SK-N-SH (cell line): ENCODE measurements at regions not wholly inside any gene's neighbourhood (a gene's known extent, or its start where the extent isn't known, plus 50 kb on each side); places are given as distances from the start of the nearest gene placed in this dataset.

Source experiments
- CTCF ChIA-PET: fragments of 300-600, 350-600 bp; formaldehyde crosslinking; extraction: SDS; loops from one replicate; lab custom pipeline; 2021; lab: Yijun Ruan, JAX
- POLR2A ChIA-PET: fragments of 350-600 bp; sonication (Branson Sonifier 250); formaldehyde crosslinking; extraction: SDS; loops from one replicate; lab custom pipeline; 2020; ENCODE audit warnings: antibody characterized with exemption, inconsistent platforms; lab: Yijun Ruan, JAX
- DNase-seq: peaks from one replicate; pipeline ENCODE4 v3.0.0; 2012
- H2AFZ ChIP-seq: fragments of 200-600 bp; sonication (generic); 2 replicates; pipeline ENCODE4 v1.8.1; 2016; ENCODE audit warnings: antibody characterized with exemption, mild to moderate bottlenecking, low read depth
- H3F3A ChIP-seq: fragments of 200-600 bp; sonication (generic); replicated peaks from 2 replicates; pipeline ENCODE3; 2016; ENCODE audit warnings: antibody characterized with exemption, mild to moderate bottlenecking; ENCODE audit not compliant: insufficient read depth
- H3K27ac ChIP-seq, 2 experiments: fragments of 200-500 bp in 1 of 2; fragments of 200-600 bp in 1 of 2; sonication (Bioruptor generic) in 1 of 2; sonication (generic), shearing (Covaris generic) in 1 of 2; 2 replicates each; pipeline versions ENCODE4 v1.5.1 to v1.6.1; 2014 to 2016; ENCODE audit warnings: low read depth in 2 of 2, inconsistent platforms in 1 of 2, low read length in 1 of 2, mild to moderate bottlenecking in 1 of 2, mixed read lengths in 1 of 2
- H3K27me3 ChIP-seq: fragments of 200-600 bp; sonication (generic), shearing (Covaris generic); 2 replicates; pipeline ENCODE4 v1.6.1; 2016; ENCODE audit warnings: mixed run types; ENCODE audit not compliant: insufficient read depth
- H3K36me3 ChIP-seq, 2 experiments: fragments of 200-500 bp in 1 of 2; fragments of 200-600 bp in 1 of 2; sonication (Bioruptor generic) in 1 of 2; sonication (generic) in 1 of 2; replicated peaks in 1 of 2; 2 replicates each; pipeline versions ENCODE3 to v1.5.1; 2014 to 2016; ENCODE audit warnings: low read length in 1 of 2, mild to moderate bottlenecking in 1 of 2; ENCODE audit not compliant: insufficient read depth in 2 of 2, control insufficient read depth in 1 of 2
- H3K4me1 ChIP-seq, 2 experiments: fragments of 200-500 bp in 1 of 2; fragments of 200-600 bp in 1 of 2; sonication (Bioruptor generic) in 1 of 2; sonication (generic), shearing (Covaris generic) in 1 of 2; 2 replicates each; pipeline versions ENCODE4 v1.5.1 to v1.6.1; 2014 to 2016; ENCODE audit warnings: low read depth in 1 of 2, low read length in 1 of 2, mixed run types in 1 of 2; ENCODE audit not compliant: insufficient read depth in 2 of 2, control insufficient read depth in 1 of 2
- H3K4me2 ChIP-seq: fragments of 200-600 bp; sonication (generic), shearing (Covaris generic); 2 replicates; pipeline ENCODE4 v1.6.1; 2017; ENCODE audit warnings: mixed run types
- H3K4me3 ChIP-seq, 2 experiments: fragments of 200-500 bp in 1 of 2; fragments of 200-600 bp in 1 of 2; sonication (Bioruptor generic) in 1 of 2; sonication (generic), shearing (Covaris generic) in 1 of 2; 2 replicates each; pipeline versions ENCODE4 v1.5.1 to v1.8.1; 2014 to 2016; ENCODE audit warnings: low read depth in 2 of 2, inconsistent platforms in 1 of 2, low read length in 1 of 2, mild to moderate bottlenecking in 1 of 2, mixed read lengths in 1 of 2, moderate library complexity in 1 of 2
- H3K79me2 ChIP-seq: fragments of 200-600 bp; sonication (generic); 2 replicates; pipeline ENCODE4 v1.8.1; 2017; ENCODE audit warnings: mild to moderate bottlenecking; ENCODE audit not compliant: insufficient read depth
- H3K9ac ChIP-seq: fragments of 200-600 bp; sonication (generic); 2 replicates; pipeline ENCODE4 v1.6.1; 2017; ENCODE audit warnings: mixed run types
- H3K9me2 ChIP-seq: fragments of 200-600 bp; sonication (generic); 2 replicates; pipeline ENCODE4 v1.6.1; 2017; ENCODE audit warnings: mixed run types
- H3K9me3 ChIP-seq: fragments of 200-600 bp; sonication (generic); 2 replicates; pipeline ENCODE4 v1.6.1; 2017; ENCODE audit warnings: mixed run types, mild to moderate bottlenecking, moderate library complexity
- H4K20me1 ChIP-seq: fragments of 200-600 bp; sonication (generic); 2 replicates; pipeline ENCODE4 v1.6.1; 2017; ENCODE audit warnings: mild to moderate bottlenecking, mixed run types; ENCODE audit not compliant: insufficient read depth
- CHD2 ChIP-seq: fragments of 150-350 bp; IDR thresholded peaks from 2 replicates; pipeline ENCODE4 v1.6.1; 2018; ENCODE audit warnings: low read length; ENCODE audit not compliant: partially characterized antibody
- EP300 ChIP-seq, 2 experiments: IDR thresholded peaks; 2 replicates each; pipeline versions ENCODE4 v1.4.0 to v1.6.1; 2012; ENCODE audit warnings: borderline replicate concordance in 1 of 2, low read depth in 1 of 2, low read length in 1 of 2
- FOSL2 ChIP-seq: IDR thresholded peaks from 2 replicates; pipeline ENCODE4 v1.4.0; 2012; ENCODE audit warnings: low read depth, mild to moderate bottlenecking, moderate library complexity, borderline replicate concordance
- FOXJ3 ChIP-seq: sonication (generic); formaldehyde crosslinking; IDR thresholded peaks from 2 replicates; pipeline ENCODE4 v1.5.1; 2020; ENCODE audit warnings: mild to moderate bottlenecking, missing genetic modification reagents
- FOXM1 ChIP-seq: IDR thresholded peaks from 2 replicates; pipeline ENCODE4 v1.4.0; 2012; ENCODE audit warnings: low read depth, mild to moderate bottlenecking
- MAX ChIP-seq: IDR thresholded peaks from 2 replicates; pipeline ENCODE4 v1.4.0; 2012; ENCODE audit warnings: low read depth
- MEF2A ChIP-seq: IDR thresholded peaks from 2 replicates; pipeline ENCODE4 v1.4.0; 2012; ENCODE audit warnings: low read depth, borderline replicate concordance
- MXI1 ChIP-seq: IDR thresholded peaks from 2 replicates; pipeline ENCODE4 v1.6.1; 2012; ENCODE audit warnings: mild to moderate bottlenecking, low read depth, low read length, improper control_type of control experiment
- NFIC ChIP-seq: IDR thresholded peaks from 2 replicates; pipeline ENCODE4 v1.4.0; 2012; ENCODE audit warnings: borderline replicate concordance
- POLR2AphosphoS5 ChIP-seq: IDR thresholded peaks from 2 replicates; pipeline ENCODE4 v1.6.1; 2012; ENCODE audit warnings: low read depth, low read length
- RCOR1 ChIP-seq: fragments of 150-350 bp; IDR thresholded peaks from 2 replicates; pipeline ENCODE4 v1.6.1; 2017; ENCODE audit warnings: antibody characterized with exemption, low read length
- RXRA ChIP-seq: IDR thresholded peaks from 2 replicates; pipeline ENCODE4 v1.4.0; 2012; ENCODE audit warnings: low read depth, mild to moderate bottlenecking, borderline replicate concordance
- SIN3A ChIP-seq: IDR thresholded peaks from 2 replicates; pipeline ENCODE4 v1.6.1; 2012; ENCODE audit warnings: low read depth, mild to moderate bottlenecking, low read length, moderate library complexity, borderline replicate concordance
- SMC3 ChIP-seq: IDR thresholded peaks from 2 replicates; pipeline ENCODE4 v1.6.1; 2012; ENCODE audit warnings: low read depth, low read length, improper control_type of control experiment
- TAF1 ChIP-seq: IDR thresholded peaks from 2 replicates; pipeline ENCODE4 v1.6.1; 2012; ENCODE audit warnings: low read depth, mild to moderate bottlenecking, low read length, moderate library complexity, borderline replicate concordance
- TCF12 ChIP-seq: IDR thresholded peaks from 2 replicates; pipeline ENCODE4 v1.4.0; 2012
- TEAD4 ChIP-seq: IDR thresholded peaks from 2 replicates; pipeline ENCODE4 v1.4.0; 2012; ENCODE audit warnings: mild to moderate bottlenecking, borderline replicate concordance; ENCODE audit not compliant: insufficient read depth
- USF1 ChIP-seq: IDR thresholded peaks from 2 replicates; pipeline ENCODE4 v1.4.0; 2012; ENCODE audit warnings: low read depth, borderline replicate concordance
- USF2 ChIP-seq: fragments of 150-350 bp; IDR thresholded peaks from 2 replicates; pipeline ENCODE4 v1.6.1; 2017; ENCODE audit warnings: antibody characterized with exemption, low read length, low read depth, borderline replicate concordance
- YY1 ChIP-seq: IDR thresholded peaks from 2 replicates; pipeline ENCODE4 v1.4.0; 2012; ENCODE audit warnings: low read depth, mild to moderate bottlenecking
- ZBTB33 ChIP-seq: IDR thresholded peaks from 2 replicates; pipeline ENCODE4 v1.4.0; 2012; ENCODE audit warnings: low read depth, borderline replicate concordance
- WGBS: methylation state at CpG from one replicate; pipeline ENCODE4 v1.1.6; 2017; ENCODE audit warnings: low lambda C conversion rate; 5-methylcytosine and 5-hydroxymethylcytosine counted together

GRCh38 chr13:44107357-44108121 is 227.8 kb downstream of the LACC1 start:
- Histone ChIP-seq H3K79me2 (no peaks in the 10 kb centered on the region), H3K9ac (no peak overlapping the region), H3K4me1 (no peaks in the 10 kb centered on the region; a peak in 1 of 4 replicates), H4K20me1 (no peaks in the 10 kb centered on the region), H3F3A (no peaks in the 10 kb centered on the region), H3K27ac (no peak overlapping the region), H3K27me3 (no peaks in the 10 kb centered on the region), H3K4me2 (no peak overlapping the region), H3K9me2 (no peaks in the 10 kb centered on the region), H3K4me3 (no peak overlapping the region), H3K9me3 (no peaks in the 10 kb centered on the region), H3K36me3 (no peaks in the 10 kb centered on the region), H2AFZ (no peak overlapping the region)
- ChIA-PET POLR2A (no interaction called here), CTCF (no interaction called here)
- WGBS, result 45% methylated on average over 8 of the region's 10 CpGs
- no peak for TF ChIP-seq RXRA
- TF ChIP-seq USF1, result no peak
- TF ChIP-seq MXI1, result no peak
- no peak for TF ChIP-seq FOXJ3
- TF ChIP-seq FOSL2, result no peak
- no peak for TF ChIP-seq ZBTB33
- no peak for TF ChIP-seq TEAD4
- no peak for TF ChIP-seq USF2
- TF ChIP-seq MAX, result no peak
- no peak for TF ChIP-seq SIN3A
- DNase-seq, result no peak

- CTCF ChIA-PET, result no interaction called here
- DNase-seq, result no peak
- no peaks in the 10 kb centered on the region for H3K9me3 ChIP-seq
- H4K20me1 ChIP-seq, result no peaks in the 10 kb centered on the region
- no peaks in the 10 kb centered on the region for H3K27me3 ChIP-seq
- H2AFZ ChIP-seq, result no peak overlapping the region
- 57% methylated on average over 2 of the region's 2 CpGs for WGBS
- no peaks in the 10 kb centered on the region for H3F3A ChIP-seq
- no peak overlapping the region for H3K4me3 ChIP-seq
- no peak overlapping the region for H3K27ac ChIP-seq
- no peak overlapping the region for H3K9ac ChIP-seq
- H3K79me2 ChIP-seq, result no peaks in the 10 kb centered on the region
- POLR2A ChIA-PET, result no interaction called here
- no peak overlapping the region for H3K4me2 ChIP-seq
- H3K4me1 ChIP-seq, result no peaks in the 10 kb centered on the region; a peak in 1 of 4 replicates
- H3K9me2 ChIP-seq, result no peaks in the 10 kb centered on the region
- no peaks in the 10 kb centered on the region for H3K36me3 ChIP-seq
- TF ChIP-seq RXRA, result no peak
- no peak for TF ChIP-seq TEAD4
- TF ChIP-seq FOXM1, result no peak
- no peak for TF ChIP-seq MXI1
- no peak for TF ChIP-seq FOXJ3
- TF ChIP-seq EP300 (IDR thresholded peaks at IDR 0.05; ENCODE audit: borderline replicate concordance in 1 of 2, low read depth in 1 of 2, low read length in 1 of 2), result no peak
- no peak for TF ChIP-seq CHD2
- TF ChIP-seq YY1, result no peak
- no peak for TF ChIP-seq RCOR1
- TF ChIP-seq TCF12, result no peak
- TF ChIP-seq USF1, result no peak
- no peak for TF ChIP-seq MAX
- TF ChIP-seq SMC3, result no peak
- no peak for TF ChIP-seq NFIC
- TF ChIP-seq USF2, result no peak
- TF ChIP-seq POLR2AphosphoS5, result no peak
- TF ChIP-seq MEF2A, result no peak
- TF ChIP-seq TAF1, result no peak
These were observed 228.7 kb downstream of the LACC1 start for GRCh38 chr13:44108331-44108858.
